IMR-90 (cell line): ENCODE measurements at regions not wholly inside any gene's neighbourhood (a gene's known extent, or its start where the extent isn't known, plus 50 kb on each side); places are given as distances from the start of the nearest gene placed in this dataset.
"Not testable (repeated sequence)": the region's sequence is repeated elsewhere in the genome, so short reads cannot be mapped to it uniquely, and the experiment has no call there.

ENCODE experiments used
- ATAC-seq: fragments of 200-7000 bp; cut with Tn5 transposase; 2 replicates; pipeline ENCODE4 v1.9.1; 2020; ENCODE audit warnings: low read depth, mild to moderate bottlenecking, moderate library complexity
- BruUV-seq: library from RNA; stranded (reverse); fragments of 400-500 nt; replicated peaks from 2 replicates; lab custom pipeline; 2021; lab: Mats Ljungman, UMichigan
- CTCF ChIA-PET: fragments of 300-600 bp; formaldehyde crosslinking; extraction: SDS; loops from one replicate; lab custom pipeline; 2021; ENCODE audit warnings: antibody characterized with exemption; lab: Yijun Ruan, JAX
- POLR2A ChIA-PET: fragments of 300-600 bp; sonication (Branson Sonifier 250); formaldehyde crosslinking; loops from one replicate; lab custom pipeline; 2022; ENCODE audit warnings: antibody characterized with exemption; ENCODE audit not compliant: unreplicated experiment; lab: Charles Lee
- DNase-seq: peaks from one replicate; pipeline ENCODE4 v3.0.0; 2013
- H2AFZ ChIP-seq: replicated peaks from 2 replicates; pipeline ENCODE3; 2013; ENCODE audit warnings: low read length, mild to moderate bottlenecking; ENCODE audit not compliant: poor library complexity
- H2AK5ac ChIP-seq: 2 replicates; pipeline ENCODE4 v1.6.1; 2013; ENCODE audit warnings: low read depth, low read length, inconsistent platforms
- H2AK9ac ChIP-seq: replicated peaks from 2 replicates; pipeline ENCODE3; 2013; ENCODE audit warnings: mild to moderate bottlenecking, low read depth, low read length, moderate library complexity; ENCODE audit not compliant: poor library complexity
- H2BK120ac ChIP-seq: 2 replicates; pipeline ENCODE4 v1.6.1; 2013; ENCODE audit warnings: low read depth, low read length, inconsistent platforms
- H2BK15ac ChIP-seq: 3 replicates; pipeline ENCODE4 v1.6.1; 2013; ENCODE audit warnings: low read depth, low read length, inconsistent platforms
- H2BK20ac ChIP-seq: 2 replicates; pipeline ENCODE4 v1.6.1; 2013; ENCODE audit warnings: low read depth, mild to moderate bottlenecking, inconsistent platforms, low read length, moderate library complexity
- H2BK5ac ChIP-seq: 2 replicates; pipeline ENCODE4 v1.6.1; 2013; ENCODE audit warnings: mild to moderate bottlenecking, low read depth, low read length, inconsistent platforms; ENCODE audit not compliant: poor library complexity, severe bottlenecking
- H3K14ac ChIP-seq: replicated peaks from 2 replicates; pipeline ENCODE4 v1.6.1; 2013; ENCODE audit warnings: low read depth, low read length, inconsistent platforms
- H3K18ac ChIP-seq: 2 replicates; pipeline ENCODE4 v1.6.1; 2013; ENCODE audit warnings: low read depth, low read length, control low read depth
- H3K23ac ChIP-seq: 2 replicates; pipeline ENCODE4 v1.6.1; 2013; ENCODE audit warnings: low read depth, low read length, inconsistent platforms
- H3K27ac ChIP-seq: 2 replicates; pipeline ENCODE4 v1.5.1; 2013; ENCODE audit warnings: mild to moderate bottlenecking, control low read depth, low read length; ENCODE audit not compliant: insufficient read depth
- H3K27me3 ChIP-seq: 2 replicates; pipeline ENCODE4 v1.6.1; 2013; ENCODE audit warnings: low read length; ENCODE audit not compliant: control insufficient read depth, insufficient read depth
- H3K36me3 ChIP-seq: 2 replicates; pipeline ENCODE4 v1.6.1; 2013; ENCODE audit warnings: low read length, mixed read lengths; ENCODE audit not compliant: control insufficient read depth, insufficient read depth
- H3K4ac ChIP-seq: 2 replicates; pipeline ENCODE4 v1.6.1; 2013; ENCODE audit warnings: low read depth, low read length, inconsistent platforms
- H3K4me1 ChIP-seq: 2 replicates; pipeline ENCODE4 v1.6.1; 2013; ENCODE audit warnings: low read length, mixed read lengths; ENCODE audit not compliant: control insufficient read depth, insufficient read depth
- H3K4me2 ChIP-seq: 2 replicates; pipeline ENCODE4 v1.6.1; 2013; ENCODE audit warnings: low read depth, mild to moderate bottlenecking, control low read depth, low read length, moderate library complexity
- H3K4me3 ChIP-seq: 2 replicates; pipeline ENCODE4 v1.5.1; 2013; ENCODE audit warnings: low read depth, mild to moderate bottlenecking, control low read depth, low read length, moderate library complexity; ENCODE audit not compliant: insufficient read depth
- H3K56ac ChIP-seq: 2 replicates; pipeline ENCODE4 v1.6.1; 2013; ENCODE audit warnings: low read length, inconsistent platforms; ENCODE audit not compliant: insufficient read depth; ENCODE audit errors: extremely low read depth
- H3K79me1 ChIP-seq, 2 experiments: 2 replicates each; pipeline ENCODE4 v1.6.1; 2013; ENCODE audit warnings: low read length in 2 of 2, inconsistent platforms in 1 of 2, low read depth in 1 of 2
- H3K9ac ChIP-seq: 2 replicates; pipeline ENCODE4 v1.6.1; 2013; ENCODE audit warnings: low read depth, low read length, control low read depth
- H3K9me1 ChIP-seq: 2 replicates; pipeline ENCODE4 v1.6.1; 2013; ENCODE audit warnings: low read length, inconsistent platforms; ENCODE audit not compliant: insufficient read depth
- H3K9me3 ChIP-seq: 2 replicates; pipeline ENCODE4 v1.6.1; 2013; ENCODE audit warnings: low read length; ENCODE audit not compliant: control insufficient read depth, insufficient read depth
- H4K20me1 ChIP-seq: 2 replicates; pipeline ENCODE4 v1.6.1; 2013; ENCODE audit warnings: low read length, inconsistent platforms; ENCODE audit not compliant: insufficient read depth
- H4K5ac ChIP-seq: 2 replicates; pipeline ENCODE4 v1.6.1; 2013; ENCODE audit warnings: mild to moderate bottlenecking, low read depth, low read length, control low read depth
- H4K8ac ChIP-seq, 2 experiments: 2 replicates each; pipeline ENCODE4 v1.6.1; 2013; ENCODE audit warnings: low read depth in 2 of 2, low read length in 2 of 2, control low read depth in 1 of 2, inconsistent platforms in 1 of 2
- H4K91ac ChIP-seq: 2 replicates; pipeline ENCODE4 v1.6.1; 2013; ENCODE audit warnings: low read depth, low read length, inconsistent platforms; ENCODE audit not compliant: insufficient read depth
- RAD21 ChIP-seq: IDR thresholded peaks from 2 replicates; pipeline ENCODE4 v1.6.1; 2012; ENCODE audit warnings: low read length, improper control_type of control experiment
- SMC3 ChIP-seq: fragments of 150-350 bp; IDR thresholded peaks from 2 replicates; pipeline ENCODE4 v1.6.1; 2016; ENCODE audit warnings: low read depth, mild to moderate bottlenecking, antibody characterized with exemption, low read length, moderate library complexity
- WGBS, 2 experiments: methylation state at CpG; one replicate each; pipeline versions ENCODE4 v1.1.5 to v1.1.7; 2013; ENCODE audit warnings: missing lambda C conversion rate in 2 of 2; ENCODE audit not compliant: insufficient read length in 1 of 2; ENCODE audit errors: extremely low coverage in 2 of 2; 5-methylcytosine and 5-hydroxymethylcytosine counted together
- dilution Hi-C: fragments of 300-500 bp; cut with HindIII; formaldehyde crosslinking; loops from one replicate; pipeline ENCODE4 v1.14.3; 2018; ENCODE audit warnings: low sequenced_read_pairs; ENCODE audit not compliant: unreplicated experiment
- in situ Hi-C: fragments of 300-500 bp; cut with MboI; formaldehyde crosslinking; loops from 3 replicates; pipeline ENCODE4 v1.14.3; 2019; ENCODE audit warnings: low sequenced_read_pairs, inconsistent platforms, mixed read lengths
- intact Hi-C: fragments of 100-400 bp; cut with micrococcal nuclease; formaldehyde crosslinking; loops from 2 replicates; pipeline ENCODE4 v1.10.0; 2022
- TF ChIP-seq, protein P1 (sequence below): conservative IDR thresholded peaks from 2 replicates; pipeline ENCODE4 v1.5.1; 2012; ENCODE audit warnings: mild to moderate bottlenecking, low read depth, low read length, improper control_type of control experiment

DNA sequence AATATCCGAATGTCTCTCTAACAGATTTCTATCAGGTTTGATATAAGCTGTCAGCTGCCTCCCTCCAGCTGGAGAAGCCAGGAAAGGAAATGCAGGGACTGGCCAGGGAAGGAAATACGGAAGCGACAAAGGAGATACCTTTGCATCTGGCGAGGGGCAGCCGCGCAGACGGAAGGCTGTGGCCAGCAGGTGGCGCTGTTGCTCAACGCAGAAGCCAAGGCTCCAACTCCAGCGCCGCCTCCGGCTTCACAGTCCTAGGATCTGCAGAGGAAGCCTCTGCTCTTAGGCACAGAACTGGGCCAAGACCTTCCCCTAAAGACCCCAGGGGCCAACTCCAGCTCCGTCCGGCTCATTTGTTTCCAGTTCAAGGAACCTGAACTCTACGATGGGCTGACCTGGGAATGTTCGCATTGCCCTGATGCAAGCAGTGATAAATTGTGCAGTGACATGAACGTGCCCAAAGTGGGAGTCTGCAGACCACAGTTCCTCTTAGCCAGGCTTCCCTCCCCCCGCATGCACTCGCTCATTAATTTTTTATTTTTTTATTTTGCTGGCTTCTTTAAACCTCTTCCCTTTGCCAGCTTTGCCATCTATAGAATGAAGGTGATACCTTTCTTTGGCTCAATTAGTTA, 97.3 kb upstream of the LYZL2 start:
- H3K27me3 ChIP-seq, H4K91ac ChIP-seq, H3K23ac ChIP-seq, H3K14ac ChIP-seq, H3K9ac ChIP-seq, dilution Hi-C loops, H3K4me2 ChIP-seq, H3K79me1 ChIP-seq, H3K4me3 ChIP-seq, H4K20me1 ChIP-seq, BruUV-seq, H2AK5ac ChIP-seq, H2BK15ac ChIP-seq, POLR2A ChIA-PET, H3K36me3 ChIP-seq, H3K9me1 ChIP-seq, CTCF ChIA-PET, H2BK5ac ChIP-seq, in situ Hi-C loops, H3K56ac ChIP-seq, H2AK9ac ChIP-seq, H3K18ac ChIP-seq, H3K4me1 ChIP-seq, H3K9me3 ChIP-seq, H3K27ac ChIP-seq: not testable (repeated sequence)
- Histone ChIP-seq H2BK120ac (peak overlapping the region; percentile 56), H4K5ac (peak overlapping the region; percentile 30; the same call in 1 of the 2 replicates), H4K8ac (peak overlapping the region in 1 of 2 experiments; percentile 63; a peak in 1 of 4 replicates), H3K4ac (peak overlapping the region; percentile 18; the same call in 1 of the 2 replicates), H2AFZ (peak overlapping the region; percentile 11), H2BK20ac (peak overlapping the region; percentile 13; the same call in 1 of the 2 replicates)
- TF ChIP-seq RAD21 (peak; percentile 73), SMC3 (peak; percentile 59)
- TF ChIP-seq, protein P1, sequence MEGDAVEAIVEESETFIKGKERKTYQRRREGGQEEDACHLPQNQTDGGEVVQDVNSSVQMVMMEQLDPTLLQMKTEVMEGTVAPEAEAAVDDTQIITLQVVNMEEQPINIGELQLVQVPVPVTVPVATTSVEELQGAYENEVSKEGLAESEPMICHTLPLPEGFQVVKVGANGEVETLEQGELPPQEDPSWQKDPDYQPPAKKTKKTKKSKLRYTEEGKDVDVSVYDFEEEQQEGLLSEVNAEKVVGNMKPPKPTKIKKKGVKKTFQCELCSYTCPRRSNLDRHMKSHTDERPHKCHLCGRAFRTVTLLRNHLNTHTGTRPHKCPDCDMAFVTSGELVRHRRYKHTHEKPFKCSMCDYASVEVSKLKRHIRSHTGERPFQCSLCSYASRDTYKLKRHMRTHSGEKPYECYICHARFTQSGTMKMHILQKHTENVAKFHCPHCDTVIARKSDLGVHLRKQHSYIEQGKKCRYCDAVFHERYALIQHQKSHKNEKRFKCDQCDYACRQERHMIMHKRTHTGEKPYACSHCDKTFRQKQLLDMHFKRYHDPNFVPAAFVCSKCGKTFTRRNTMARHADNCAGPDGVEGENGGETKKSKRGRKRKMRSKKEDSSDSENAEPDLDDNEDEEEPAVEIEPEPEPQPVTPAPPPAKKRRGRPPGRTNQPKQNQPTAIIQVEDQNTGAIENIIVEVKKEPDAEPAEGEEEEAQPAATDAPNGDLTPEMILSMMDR: peak; percentile 65
- ATAC-seq: peak; percentile 99
- no CpG with 5 or more reads among the region's 19 CpGs for WGBS, 2 experiments
- intact Hi-C loops: loop anchor here (5.0 to 10.0 kb wide), 2 partner anchors 1080 to 1278 kb away; no protein-coding TSS in a partner anchor
- DNase-seq: peak; percentile 69
